ENCODE measurements at regions not wholly inside any gene's neighbourhood (a gene's known extent, or its start where the extent isn't known, plus 50 kb on each side); places are given as distances from the start of the nearest gene placed in this dataset.

DNA sequence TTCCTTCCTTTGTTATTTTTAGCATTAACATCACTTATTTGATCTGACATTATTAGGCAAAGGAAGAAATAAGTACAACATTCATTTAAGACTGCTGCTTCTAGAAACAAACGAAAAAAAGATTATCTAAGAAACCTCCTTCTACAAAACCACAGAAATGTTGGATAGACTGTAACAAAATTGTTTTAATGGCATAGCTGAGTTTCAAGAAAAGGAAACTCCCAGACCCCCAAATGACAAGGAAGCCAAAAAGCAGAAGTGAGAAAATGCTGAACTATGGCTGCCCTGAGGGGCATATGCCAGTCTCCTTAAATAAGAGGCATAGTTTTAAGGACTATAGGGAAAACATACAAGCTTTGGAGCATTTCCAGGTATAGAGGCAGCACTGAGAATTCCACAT, 1431.6 kb upstream of the TENM3 start:
- DNase-seq (ENCODE audit: low spot score): no peak

- no peak for DNase-seq (ENCODE audit: low spot score)
Observed at GRCh38 chr4:180812783-180813182, 1430.4 kb upstream of the TENM3 start.

DNA sequence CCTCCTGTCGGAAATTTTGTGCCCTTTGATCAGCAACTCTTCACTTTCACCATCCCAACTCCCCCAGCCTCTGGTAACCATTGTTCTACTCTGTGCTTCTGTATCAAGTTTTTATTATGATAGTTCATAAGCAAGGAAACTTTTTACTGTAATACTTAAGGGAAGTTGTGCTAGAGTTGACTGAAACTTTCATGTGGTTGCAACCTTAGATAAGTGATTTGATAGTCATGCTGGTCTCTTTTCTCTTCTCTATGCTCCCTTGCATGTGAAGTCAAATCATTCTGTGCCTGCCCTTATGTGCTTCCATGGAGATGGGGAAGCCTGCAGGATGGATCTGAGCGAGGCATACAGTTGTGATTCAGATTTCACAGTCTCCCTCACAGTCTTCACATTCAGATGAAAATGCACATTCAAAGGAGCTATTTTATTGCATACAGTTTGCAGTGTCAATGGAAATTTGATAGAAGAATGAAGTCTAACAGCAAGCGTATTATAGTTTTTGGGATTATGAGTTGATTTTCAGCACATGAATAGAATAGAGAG, 1428.3 kb upstream of the TENM3 start:
- no peak for DNase-seq (ENCODE audit: low spot score)

- no peak for DNase-seq (ENCODE audit: low spot score)
Observed at GRCh38 chr4:180817529-180817928, 1425.7 kb upstream of the TENM3 start.

GRCh38 chr4:180823108-180823507, 1420.1 kb upstream of the TENM3 start:
- DNase-seq (ENCODE audit: low spot score): no peak

DNA sequence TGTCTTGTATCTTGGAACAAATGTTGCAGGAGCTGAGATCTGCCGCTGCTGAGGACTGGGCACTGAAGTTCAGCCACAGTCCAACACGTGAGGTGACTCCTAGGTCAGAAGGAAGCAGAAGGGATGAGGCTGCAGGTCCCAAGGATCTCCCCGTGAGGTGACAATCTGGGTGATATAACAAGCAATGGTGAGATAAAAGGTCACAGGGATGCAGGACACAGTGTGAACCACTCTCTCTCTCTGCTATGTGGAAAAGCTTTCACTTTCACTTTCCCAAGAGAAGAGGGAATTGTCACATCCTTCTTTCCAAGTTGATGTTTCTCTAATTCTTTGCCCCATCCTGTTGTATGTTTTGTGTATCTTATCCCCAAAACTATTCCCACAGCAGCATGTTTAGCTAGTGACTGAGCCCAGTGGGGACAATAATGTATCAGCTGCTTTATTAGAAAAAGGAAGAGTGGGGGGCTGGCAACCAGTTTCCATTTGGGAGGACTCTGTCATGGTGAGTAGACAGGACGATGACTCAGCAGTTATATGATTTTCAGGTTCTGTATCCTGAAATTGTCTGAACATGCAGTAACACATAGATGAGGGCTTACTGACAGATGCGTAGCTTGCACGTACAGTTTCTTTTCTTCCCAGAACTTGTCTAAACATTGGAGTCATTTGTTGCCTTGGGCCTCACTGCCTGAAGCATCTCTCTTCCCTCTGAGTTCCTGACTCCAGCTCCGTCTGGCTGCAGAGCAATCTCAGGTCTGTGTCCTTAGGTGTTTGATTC, 1415.8 kb upstream of the TENM3 start:
- DNase-seq (ENCODE audit: low spot score): no peak

GRCh38 chr4:180828455-180829018, 1414.7 kb upstream of the TENM3 start:
- peak; percentile 71 for DNase-seq (ENCODE audit: low spot score)

- DNase-seq (ENCODE audit: low spot score): peak; percentile 20
Observed at GRCh38 chr4:180832073-180832472, 1411.1 kb upstream of the TENM3 start.

DNA sequence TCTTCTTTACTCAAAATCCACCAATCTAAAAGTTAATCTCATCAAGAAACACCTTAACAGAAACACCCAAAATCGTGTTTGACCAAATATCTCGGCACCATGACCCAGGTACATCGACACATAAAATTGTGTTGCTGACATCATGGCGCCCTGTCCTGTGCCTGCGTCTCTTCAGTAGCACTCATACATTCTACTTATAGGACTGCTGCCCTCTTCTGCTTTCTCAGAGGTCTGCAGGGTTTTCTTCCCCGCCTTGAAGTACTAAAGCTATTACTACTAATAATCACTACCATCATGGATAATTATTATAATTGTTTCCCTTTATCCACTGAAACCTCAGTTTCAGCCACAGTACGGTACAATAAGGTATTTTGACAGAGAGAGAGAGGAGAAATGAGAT, 1403.1 kb upstream of the TENM3 start:
- no peak for DNase-seq (ENCODE audit: low spot score)

- DNase-seq (ENCODE audit: low spot score): no peak
Observed at GRCh38 chr4:180850318-180850940, 1392.8 kb upstream of the TENM3 start.

DNA sequence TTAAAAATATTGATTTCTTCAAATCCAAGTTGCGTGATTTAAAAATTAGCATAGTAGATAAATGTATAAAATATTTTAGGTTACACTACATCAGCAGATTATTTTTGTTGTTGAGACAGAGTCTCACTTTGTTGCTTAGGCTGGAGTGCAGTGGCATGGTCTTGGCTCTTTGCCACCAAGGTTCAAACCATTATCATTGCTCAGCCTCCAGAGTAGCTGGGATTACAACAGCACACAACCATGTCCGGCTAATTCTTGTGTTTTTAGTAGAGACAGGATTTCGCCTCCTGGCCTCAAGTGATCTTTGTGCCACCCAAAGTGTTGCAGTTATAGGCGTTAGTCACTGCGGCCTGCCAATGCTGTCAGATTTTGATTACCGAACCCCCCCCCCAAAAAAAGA, 1390.5 kb upstream of the TENM3 start:
- DNase-seq (ENCODE audit: low spot score): no peak

DNA sequence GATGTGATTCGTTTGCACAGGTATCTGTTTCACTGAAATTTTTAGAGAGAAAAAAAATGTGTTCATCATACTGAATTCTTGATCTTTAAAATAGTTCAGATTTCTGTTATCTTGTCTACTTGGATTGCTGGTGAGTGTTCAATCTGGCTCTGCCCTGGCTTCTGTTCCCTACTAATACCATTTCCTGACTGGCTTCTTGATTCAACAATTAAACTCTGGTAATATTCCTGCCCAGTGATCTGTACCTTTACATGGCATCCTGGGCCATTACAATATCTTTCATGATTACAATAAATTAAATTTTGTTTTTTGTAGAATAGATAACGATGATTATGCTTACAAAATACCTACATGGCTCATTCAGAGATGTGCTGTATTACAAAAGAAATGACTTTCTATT, 1388.0 kb upstream of the TENM3 start:
- DNase-seq (ENCODE audit: low spot score): no peak

GRCh38 chr4:180860089-180860720, 1383.0 kb upstream of the TENM3 start:
- no peak for DNase-seq (ENCODE audit: low spot score)

DNA sequence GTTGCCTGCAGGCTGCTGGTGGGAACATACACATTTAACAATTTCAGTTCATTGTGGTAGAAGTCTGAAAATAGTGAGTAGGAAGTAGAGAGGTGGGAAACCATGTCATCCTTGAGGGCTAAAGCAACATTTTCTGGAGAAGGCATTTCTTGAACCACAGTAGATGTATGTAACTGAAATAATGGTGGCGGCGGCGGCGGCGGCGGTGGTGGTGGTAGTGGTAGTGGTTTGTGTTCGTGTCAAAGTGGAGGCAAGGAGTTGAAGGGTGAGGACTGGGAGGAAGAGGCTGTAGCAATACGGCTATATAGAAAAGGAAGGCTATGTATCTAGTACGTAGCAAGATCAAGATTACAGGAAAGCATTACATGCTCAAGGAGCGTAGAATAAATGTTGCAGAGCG, 1381.6 kb upstream of the TENM3 start:
- DNase-seq (ENCODE audit: low spot score): no peak

DNA sequence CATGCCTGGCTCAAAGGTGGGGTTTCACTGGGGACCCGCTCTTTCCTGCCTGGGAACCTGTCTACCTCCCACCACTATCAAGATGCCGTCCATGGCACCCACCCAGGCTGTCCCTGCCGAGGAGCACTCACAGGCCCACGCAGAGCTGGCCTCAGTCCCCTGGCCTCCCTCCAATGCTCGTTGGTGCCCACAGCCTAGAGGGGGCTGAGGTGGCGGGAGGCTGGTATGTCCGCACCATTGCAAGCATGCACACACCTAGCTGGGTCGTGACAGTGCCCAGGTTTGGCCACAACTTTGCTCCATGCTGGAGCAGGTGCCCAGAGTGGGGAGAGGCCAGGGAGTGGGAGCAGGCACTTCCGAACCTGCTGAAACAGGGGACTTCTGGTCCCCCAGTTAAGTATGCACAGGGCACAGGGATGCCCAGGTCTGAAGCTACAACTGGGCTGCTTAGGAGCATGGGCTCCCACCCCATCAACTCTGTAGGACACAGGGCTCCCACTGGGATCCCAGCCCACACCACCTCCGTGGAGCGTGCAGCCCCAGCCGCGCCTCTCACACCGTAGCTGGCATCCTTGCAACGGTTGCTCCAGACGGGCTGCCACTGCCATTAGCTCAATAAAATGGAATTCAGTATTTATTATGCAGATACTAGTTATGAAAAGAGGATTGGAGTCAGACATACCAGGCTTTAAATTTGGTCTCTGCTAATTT, 1376.1 kb upstream of the TENM3 start:
- DNase-seq (ENCODE audit: low spot score): no peak

- no peak for DNase-seq (ENCODE audit: low spot score)
Observed at GRCh38 chr4:180870623-180871022, 1372.6 kb upstream of the TENM3 start.

DNA sequence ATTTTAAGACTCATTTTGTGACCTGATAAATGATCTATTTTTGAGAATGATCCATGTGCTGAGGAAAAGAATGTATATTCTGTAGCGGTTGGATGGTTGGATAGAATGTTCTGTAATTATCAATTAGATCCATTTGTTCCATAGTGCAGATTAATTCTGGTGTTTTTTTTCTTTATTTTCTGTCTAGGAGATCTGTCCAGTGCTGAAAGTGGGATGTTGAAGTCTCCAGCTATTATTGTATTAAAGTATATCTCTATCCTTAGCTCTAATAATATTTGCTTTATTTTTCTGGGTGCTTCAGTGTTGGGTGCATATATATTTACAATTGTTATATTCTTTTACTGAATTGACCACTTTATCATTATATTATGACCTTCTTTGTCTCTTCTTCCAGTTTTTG, 1344.9 kb upstream of the TENM3 start:
- DNase-seq (ENCODE audit: low spot score): no peak

DNA sequence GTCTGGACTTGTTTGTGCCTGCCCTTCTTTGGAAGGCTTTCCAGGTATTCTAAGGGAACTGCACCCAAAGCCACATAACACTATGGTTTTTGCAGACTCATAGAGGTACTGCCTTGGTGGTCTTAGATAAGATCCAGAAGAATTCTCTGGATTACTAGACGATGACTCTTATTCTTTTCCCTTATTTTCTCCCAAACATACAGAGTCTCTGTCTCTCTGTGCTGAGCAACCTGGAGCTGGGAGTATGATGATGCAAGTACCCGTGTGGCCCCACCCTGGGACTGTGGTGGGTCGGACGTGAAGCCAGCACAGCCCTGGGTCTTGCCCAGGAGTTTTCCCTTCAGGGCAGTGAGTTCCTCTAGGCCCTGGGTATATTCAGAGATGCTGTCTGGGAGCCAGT, 1342.4 kb upstream of the TENM3 start:
- DNase-seq (ENCODE audit: low spot score): no peak

DNA sequence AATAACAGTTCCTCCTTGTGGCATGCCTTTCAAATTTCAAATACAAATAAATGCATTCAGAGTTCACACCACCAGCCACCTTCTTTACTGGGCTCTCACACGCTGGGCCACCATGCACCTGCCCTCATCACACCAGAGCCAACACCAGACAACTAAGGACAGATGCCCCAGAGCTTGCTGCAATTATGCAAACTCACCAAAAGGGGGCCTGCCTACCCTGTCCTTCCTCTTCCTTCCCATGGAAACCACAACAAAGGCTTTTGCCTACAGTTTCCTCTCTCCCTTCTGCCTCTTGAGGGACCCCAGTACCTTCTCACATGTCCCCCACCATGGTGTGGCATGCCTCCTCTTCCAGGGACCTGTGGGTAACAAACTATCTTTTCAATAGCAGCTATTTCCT, 1333.9 kb upstream of the TENM3 start:
- DNase-seq (ENCODE audit: low spot score): peak; percentile 12

DNA sequence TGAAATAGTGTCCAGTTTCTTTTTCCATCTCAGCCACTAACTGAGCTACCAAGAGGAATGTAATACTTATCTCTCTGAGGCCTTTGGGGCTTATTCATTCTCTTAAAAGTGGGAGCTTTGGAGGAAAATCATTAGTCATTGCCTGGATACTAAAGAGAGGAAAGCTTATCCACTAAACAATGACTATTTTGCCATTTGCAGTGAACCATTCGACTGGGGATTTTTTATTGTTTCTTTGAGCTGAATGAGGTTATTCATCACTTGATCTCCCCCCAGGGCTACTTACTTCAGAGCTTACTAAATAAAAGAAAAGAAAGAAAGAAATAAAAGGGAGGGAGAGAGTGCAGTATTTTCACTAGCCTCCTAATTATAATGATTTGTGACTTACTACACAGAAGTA, 1329.5 kb upstream of the TENM3 start:
- DNase-seq (ENCODE audit: low spot score): no peak

DNA sequence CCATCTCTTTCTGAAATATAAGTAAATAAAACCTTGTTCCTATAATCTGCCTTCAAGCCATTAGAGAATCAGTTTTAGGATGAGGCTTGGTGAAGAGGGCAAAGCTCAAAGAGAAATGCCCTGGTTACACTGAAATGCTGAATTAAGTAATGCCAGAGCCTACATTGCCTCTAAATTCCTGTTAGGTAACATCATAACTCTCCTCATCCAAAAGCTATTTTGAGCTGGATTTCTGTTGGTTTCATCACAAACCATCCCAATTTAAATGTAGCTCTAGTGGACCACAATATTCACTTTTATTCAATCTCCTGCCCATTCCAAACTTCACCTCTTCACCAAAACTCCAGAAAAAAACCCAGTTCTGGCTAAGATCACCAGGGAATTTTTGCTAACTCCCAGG, 1319.7 kb upstream of the TENM3 start:
- DNase-seq (ENCODE audit: low spot score): no peak

GRCh38 chr4:180925805-180926204, 1317.4 kb upstream of the TENM3 start:
- no peak for DNase-seq (ENCODE audit: low spot score)

Data from RKO (cell line).